22Rv1 (cell line): ENCODE measurements at regions not wholly inside any gene's neighbourhood (a gene's known extent, or its start where the extent isn't known, plus 50 kb on each side); places are given as distances from the start of the nearest gene placed in this dataset.

Source experiments
- ZFX ChIP-seq: fragments of 450-650 bp; IDR thresholded peaks from 2 replicates; pipeline ENCODE4 v1.6.1; 2017; ENCODE audit warnings: antibody characterized with exemption, borderline replicate concordance
- TF ChIP-seq, protein P1 (sequence below): fragments of 450-650 bp; IDR thresholded peaks from 2 replicates; pipeline ENCODE4 v1.5.1; 2017; ENCODE audit warnings: mild to moderate bottlenecking

DNA sequence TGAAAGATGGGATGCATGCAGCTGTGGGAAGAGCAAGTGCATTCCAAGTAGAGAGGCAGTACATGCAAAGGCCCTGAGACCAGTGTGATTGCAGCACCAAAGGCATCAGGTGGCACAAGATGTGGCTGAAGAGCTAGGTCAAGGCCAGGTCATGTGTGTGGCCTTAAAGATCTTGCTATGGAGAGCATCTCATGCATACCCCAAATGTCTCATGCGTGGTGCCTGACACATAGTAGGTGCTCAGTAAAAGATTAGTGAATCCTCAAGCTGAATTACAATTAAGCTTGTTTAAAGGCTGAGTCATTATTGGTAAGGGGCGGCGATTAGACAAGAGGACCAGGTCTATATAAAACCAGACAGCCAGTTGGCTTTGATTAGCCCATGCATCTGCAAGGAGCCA, 336.6 kb downstream of the FGFR2 start:
- TF ChIP-seq, protein P1, sequence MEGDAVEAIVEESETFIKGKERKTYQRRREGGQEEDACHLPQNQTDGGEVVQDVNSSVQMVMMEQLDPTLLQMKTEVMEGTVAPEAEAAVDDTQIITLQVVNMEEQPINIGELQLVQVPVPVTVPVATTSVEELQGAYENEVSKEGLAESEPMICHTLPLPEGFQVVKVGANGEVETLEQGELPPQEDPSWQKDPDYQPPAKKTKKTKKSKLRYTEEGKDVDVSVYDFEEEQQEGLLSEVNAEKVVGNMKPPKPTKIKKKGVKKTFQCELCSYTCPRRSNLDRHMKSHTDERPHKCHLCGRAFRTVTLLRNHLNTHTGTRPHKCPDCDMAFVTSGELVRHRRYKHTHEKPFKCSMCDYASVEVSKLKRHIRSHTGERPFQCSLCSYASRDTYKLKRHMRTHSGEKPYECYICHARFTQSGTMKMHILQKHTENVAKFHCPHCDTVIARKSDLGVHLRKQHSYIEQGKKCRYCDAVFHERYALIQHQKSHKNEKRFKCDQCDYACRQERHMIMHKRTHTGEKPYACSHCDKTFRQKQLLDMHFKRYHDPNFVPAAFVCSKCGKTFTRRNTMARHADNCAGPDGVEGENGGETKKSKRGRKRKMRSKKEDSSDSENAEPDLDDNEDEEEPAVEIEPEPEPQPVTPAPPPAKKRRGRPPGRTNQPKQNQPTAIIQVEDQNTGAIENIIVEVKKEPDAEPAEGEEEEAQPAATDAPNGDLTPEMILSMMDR: no peak
- TF ChIP-seq ZFX: no peak
